GM18505 (cell line): ENCODE measurements at regions not wholly inside any gene's neighbourhood (a gene's known extent, or its start where the extent isn't known, plus 50 kb on each side); places are given as distances from the start of the nearest gene placed in this dataset.

Source experiments
- ATAC-seq: cut with Tn5 transposase; IDR thresholded peaks from one replicate; pipeline ENCODE4 v1.9.1; 2021; ENCODE audit not compliant: unreplicated experiment
- POLR2A ChIP-seq: IDR thresholded peaks from 4 replicates; pipeline ENCODE4 v1.6.1; 2011; ENCODE audit warnings: borderline replicate concordance; ENCODE audit not compliant: insufficient read depth, insufficient read length; ENCODE audit errors: extremely low read depth

DNA sequence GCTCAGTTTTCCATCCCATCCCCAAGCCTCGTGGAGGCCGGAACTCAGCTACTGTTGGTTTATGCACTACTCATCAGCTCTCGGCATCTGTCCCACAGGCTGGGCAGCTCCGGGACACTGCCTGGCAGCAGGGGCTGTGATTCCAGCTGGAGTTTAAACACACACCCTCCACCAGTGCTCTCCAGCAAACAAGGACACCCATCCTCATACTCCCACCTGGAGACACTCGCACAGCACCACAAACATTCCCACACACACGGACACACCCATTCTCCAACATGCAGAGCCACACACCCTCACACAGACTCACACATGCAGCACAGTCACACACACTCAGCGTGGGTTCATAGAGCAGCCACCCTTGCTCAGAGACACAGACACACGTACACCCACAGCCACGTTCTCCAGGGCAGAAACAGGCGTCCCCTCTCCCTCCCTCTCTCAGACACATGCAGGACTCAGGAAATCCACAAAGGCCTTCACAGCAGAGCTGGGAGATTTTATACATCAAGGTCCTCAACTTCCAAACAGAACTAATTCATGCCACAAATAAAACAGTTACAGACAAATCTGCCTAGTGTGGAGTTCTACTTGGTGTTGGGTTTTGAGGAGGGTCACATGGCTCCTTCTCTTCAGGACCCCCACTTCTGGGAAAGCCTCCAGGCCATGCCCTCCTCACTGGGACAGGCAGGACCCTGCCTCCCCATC, 785.4 kb downstream of the UQCRFS1 start:
- TF ChIP-seq POLR2A, result no peak
- no peak for ATAC-seq

DNA sequence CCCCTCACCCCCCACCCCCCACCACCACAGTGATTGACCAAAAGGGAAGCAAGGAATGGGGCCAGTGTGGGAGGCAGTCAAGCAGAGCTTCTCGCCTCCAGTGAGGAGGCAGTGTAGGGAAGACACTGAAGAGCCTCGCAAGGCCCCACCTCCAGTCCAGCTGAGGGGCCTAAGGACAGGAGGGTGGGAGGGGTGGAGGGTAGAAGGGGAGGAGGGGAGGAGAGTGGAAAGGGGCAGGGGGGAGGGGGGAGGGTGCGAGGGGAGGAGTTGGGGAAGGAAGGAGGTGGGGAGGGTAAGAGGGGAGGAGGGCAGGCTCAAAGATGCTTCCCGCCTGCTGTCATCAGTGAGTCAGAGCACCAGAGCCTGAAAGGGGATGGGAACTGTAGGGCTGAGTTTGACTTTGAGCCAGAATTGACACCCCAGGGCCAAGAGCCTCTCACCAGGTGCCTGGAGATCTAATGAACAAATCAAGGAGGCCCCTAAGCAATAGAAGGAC, 786.2 kb downstream of the UQCRFS1 start:
- ATAC-seq, result no peak
- no peak for TF ChIP-seq POLR2A

DNA sequence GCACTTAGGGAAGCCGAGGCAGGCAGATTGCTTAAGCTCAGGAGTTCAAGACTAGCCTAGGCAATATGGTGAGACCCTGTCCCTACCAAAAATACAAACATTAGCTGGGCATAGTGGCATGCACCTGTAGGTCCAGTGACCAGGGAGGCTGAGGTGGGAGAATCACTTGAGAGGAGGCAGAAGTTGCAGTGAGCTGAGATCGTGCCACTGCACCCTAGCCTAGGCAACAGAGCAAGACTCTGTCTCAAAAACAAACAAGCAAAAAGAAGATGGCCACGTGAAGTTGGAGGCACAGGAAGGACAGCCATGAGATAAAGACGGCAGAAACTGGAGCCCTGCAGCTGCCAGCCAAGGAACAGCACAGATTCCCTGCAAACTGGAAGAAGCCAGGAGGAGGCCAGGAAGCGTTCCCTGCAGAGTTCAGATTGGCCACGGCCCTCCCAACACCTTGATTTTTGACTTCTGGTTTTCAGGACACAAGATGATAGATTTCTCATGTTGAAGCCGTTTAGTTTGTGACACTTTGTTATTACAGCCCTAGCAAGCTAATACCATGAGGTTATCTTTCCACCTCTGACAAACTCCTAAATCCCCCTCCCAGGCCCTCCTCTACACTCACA, 786.7 kb downstream of the UQCRFS1 start:
- no peak for TF ChIP-seq POLR2A
- ATAC-seq, result no peak

DNA sequence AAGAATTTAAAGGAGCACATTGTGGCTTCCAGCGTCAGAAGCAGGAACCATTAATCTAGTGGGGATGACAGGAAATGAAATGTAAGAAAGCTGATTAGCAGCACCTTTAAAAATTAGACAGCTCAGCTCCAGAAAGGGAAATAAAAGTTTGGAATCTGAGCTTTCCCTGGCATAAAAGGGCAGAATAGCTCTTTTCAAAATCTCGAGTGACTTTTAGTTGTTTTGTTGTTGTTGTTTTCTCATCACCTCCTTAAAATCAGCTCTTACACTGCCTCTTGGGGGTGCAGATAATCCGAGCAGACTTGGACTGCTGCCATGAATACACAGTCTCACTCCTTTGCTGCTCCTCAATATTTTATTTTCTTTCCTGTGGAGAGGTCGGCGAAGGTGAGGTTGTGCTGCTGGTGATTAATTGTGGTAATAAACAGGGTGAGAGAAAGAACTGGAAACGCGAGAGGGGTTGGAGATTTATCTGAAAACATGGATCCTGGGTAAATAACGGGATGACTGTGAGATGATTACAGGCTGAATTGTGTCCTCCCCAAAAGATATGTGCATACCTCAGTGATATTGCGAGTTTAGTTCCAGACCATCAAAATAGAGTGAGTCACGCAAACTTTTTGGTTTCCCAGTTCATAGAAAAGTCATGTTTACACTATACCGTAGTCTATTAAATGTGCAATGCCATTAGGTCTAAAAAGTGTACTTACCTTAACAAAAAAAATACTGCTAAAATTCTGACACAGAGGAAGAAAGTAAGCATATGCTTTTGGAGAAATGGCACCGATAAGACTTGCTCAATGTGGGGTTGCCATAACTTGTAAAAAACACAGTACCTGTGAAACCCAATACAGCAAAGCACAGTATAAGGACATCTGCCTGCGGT, 787.7 kb downstream of the UQCRFS1 start:
- ATAC-seq, result no peak
- no peak for TF ChIP-seq POLR2A

DNA sequence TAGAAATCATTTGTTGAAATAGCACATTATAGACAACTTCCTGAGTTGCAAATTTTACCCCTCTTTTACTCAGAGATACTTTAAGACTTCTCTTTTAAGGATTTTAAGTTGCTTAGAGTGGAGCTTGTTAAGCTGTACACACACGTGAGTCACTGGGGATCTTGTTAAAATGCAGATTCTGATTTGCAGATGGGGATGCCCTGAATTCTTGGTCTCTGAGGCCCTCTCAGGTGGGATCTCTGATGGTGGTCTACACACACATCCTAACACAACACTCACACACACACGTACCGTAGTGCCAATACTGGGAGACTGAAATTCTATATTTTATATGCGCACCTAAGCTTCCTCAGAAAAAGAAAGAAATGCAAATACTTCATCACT, 788.3 kb downstream of the UQCRFS1 start:
- ATAC-seq, result no peak
- no peak for TF ChIP-seq POLR2A

DNA sequence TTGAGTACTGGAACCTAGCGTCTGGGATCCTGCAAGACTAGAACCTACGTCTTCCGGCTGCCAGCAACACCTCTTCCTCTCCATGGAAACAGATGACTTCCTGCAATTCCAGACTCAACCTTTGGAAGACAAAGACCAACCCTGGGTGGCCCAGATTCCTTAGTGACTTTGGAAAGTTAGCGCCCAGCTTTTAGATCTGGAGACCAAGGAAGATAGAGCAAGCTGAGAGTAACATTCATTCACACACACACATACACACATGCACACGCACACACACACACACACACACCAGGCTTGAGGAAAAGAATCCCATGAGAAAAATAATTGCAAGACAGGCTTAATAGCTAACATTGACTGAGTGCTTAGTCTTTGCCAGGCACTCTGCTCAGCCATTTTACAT, 788.9 kb downstream of the UQCRFS1 start:
- TF ChIP-seq POLR2A, result no peak
- ATAC-seq, result no peak

DNA sequence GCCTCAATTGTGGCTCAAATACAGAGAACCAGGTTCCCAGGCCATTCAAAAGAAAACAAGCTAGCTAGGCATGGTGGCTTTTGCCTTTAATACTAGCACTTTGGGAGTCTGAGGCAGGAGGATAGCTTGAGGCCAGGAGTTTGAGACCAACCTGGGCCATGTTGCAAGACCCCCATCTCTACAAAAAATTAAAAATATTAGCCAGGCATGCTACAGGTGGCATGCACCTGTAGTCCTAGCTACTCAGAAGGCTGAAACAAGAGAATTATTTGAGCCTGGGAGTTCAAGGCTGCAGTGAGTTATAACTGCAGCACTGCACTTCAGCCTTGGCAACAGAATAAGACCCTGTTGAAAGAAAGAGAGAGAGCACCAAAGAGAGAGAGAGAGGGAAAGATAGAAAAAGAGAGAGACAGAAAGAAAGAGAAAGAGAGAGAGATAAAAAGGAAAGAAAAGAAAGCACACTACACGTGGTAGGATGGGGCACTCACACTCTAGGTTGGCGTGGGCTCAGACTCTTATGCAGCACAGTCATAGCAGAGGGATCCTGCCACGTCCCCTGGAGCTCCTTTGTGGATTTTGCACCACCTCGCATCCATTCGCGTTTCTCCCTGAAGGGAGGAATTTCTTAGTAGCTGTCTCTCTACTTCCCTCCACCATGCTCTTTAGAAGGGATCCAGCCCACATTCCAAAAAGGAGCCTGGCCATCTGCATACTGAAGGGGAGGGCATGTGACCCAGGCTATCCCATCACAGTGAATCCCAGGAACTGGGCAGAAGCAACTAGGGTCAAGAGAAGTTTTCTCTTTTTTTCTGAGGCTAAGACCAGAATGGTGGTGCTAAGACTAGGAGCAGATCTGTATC, 789.9 kb downstream of the UQCRFS1 start:
- TF ChIP-seq POLR2A, result no peak
- no peak for ATAC-seq

DNA sequence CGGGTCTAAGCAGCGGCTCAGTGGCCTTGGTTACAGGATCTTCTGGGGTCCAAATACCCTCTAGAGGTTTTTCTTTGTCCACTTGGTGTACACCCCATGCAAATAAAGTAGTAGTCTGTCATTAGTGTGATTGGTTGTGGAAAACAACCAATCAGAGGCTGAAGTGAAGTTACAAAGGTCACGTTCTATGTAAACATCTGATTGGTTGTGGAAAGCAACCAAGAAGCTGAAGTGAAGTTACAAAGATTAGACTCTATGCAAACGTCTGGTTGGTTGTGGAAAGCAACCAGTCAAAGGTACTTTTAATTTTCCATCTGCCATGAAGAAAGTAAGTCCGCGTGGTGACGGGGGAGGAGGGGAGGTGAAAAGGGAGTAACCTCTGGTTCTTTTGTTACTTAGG, 790.9 kb downstream of the UQCRFS1 start:
- TF ChIP-seq POLR2A, result no peak
- ATAC-seq, result no peak

DNA sequence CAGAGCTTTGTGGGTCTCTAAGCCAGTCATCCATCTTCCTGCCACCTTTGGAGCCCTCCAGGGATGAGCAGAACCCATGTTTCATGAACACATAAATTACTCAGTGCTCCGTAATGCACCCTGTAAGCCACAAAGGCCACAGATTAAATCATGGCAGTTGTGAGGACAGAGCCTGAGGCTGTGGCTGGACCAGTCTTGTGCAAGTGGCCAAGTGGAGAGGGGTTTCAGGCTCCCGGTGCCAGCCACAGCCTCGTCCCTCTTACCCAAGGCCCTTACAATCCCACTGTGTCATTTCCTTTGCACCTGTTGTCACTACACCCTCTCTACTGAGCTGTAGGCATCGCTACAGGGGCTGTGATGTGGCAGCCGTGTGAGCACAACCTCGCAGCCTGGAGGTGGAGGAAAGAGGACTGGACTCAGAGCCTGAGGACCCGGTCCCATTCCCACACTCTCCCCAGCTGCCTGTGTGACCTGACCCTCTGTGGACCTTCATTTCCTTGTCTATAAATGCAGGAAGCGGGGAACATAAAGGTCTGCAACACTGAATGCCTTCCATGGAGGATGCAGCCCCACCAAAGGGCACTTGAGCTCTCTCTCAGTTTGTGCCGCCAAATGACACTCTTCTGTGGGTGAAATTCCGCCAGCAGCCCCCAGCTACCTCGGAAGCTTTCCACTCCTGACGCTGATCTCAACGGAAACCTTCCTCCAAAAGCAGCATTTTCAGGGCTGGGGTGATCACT, 792.0 kb downstream of the UQCRFS1 start:
- no peak for ATAC-seq

DNA sequence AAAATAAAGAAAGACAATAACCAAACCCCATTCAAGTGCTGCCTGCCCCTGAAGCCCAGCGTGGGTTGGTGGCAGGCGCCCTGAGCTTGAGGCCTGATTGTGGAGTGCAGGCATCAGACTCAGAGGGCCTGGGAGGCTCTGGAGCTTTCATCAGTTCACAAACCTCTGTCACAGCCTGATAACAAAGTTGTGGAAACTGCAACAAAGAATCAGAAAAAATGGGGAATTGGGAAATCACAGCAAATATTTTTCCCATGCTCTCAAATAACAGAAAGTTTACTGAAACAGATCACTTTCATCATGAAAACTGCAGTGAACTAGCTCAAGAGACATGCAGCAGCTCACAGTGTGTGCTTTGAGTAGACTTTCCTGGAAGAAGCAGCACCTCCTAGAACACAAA, 793.6 kb downstream of the UQCRFS1 start:
- no peak for TF ChIP-seq POLR2A
- no peak for ATAC-seq

More for the DNA sequence above, 792.0 kb downstream of the UQCRFS1 start:
- TF ChIP-seq POLR2A, result no peak

DNA sequence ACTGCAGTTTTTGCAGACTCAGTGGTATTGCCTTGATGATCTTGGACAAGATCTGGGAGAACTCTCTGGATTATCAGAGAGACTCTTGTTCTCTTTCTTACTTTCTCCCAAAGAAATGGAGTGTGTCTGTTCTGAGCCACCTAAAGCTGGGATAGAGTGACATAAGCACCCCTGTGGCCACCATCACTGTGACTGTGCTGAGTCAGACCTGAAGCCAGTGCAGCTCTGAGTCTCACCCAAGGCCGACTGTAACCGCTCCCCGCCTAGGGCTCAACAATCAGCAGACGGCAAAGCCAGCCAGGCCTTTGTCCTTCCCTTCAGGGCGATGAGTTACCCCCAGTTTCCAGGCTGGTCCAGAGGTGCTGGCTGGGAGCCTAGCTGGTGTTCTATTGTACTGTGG, 795.6 kb downstream of the UQCRFS1 start:
- ATAC-seq, result no peak
- TF ChIP-seq POLR2A, result no peak

DNA sequence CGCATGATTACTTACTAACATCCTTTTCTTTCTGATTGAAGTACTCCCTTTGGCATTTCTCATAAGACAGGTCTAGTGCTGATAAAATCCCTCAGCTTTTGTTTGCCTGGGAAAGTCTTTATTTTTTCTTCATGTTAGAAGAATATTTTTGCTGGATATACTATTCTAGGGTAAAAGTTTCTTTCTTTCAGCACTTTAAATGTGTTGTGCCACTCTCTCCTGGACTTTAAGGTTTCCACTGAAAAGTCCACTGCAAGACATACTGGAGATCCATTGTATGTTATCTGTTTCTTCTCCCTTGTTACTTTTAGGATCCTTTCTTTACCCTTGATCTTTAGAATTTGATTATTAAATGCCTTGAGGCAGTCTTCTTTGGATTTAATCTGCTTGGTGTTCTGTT, 796.7 kb downstream of the UQCRFS1 start:
- ATAC-seq, result no peak
- TF ChIP-seq POLR2A, result no peak
